Heart left ventricle (tissue), 16 donors: ENCODE measurements at regions not wholly inside any gene's neighbourhood (a gene's known extent, or its start where the extent isn't known, plus 50 kb on each side); places are given as distances from the start of the nearest gene placed in this dataset.

Experiments used
- ATAC-seq, 4 donors: fragments of 200-7000 bp; cut with Tn5 transposase; one replicate each; pipeline ENCODE4 v1.9.1; 2020 to 2022; ENCODE audit warnings: moderate library complexity in 4 of 4, mild to moderate bottlenecking in 3 of 4, moderate number of reproducible peaks in 1 of 4
- DNase-seq, 5 donors: peaks; one replicate each; pipeline ENCODE4 v3.0.0-alpha.2; 2020
- H3K27ac ChIP-seq, 12 donors: fragments of 200-600 bp; sonication (generic) in 4 of 12; one replicate each; pipeline versions ENCODE4 v1.5.0 to v1.8.0; 2016 to 2022; ENCODE audit warnings: mild to moderate bottlenecking in 2 of 12
- H3K27me3 ChIP-seq, 9 donors: fragments of 200-600 bp; sonication (generic) in 2 of 9; one replicate each; pipeline versions ENCODE4 v1.5.1 to v1.8.0; 2016 to 2022; ENCODE audit warnings: mild to moderate bottlenecking in 3 of 9
- H3K36me3 ChIP-seq, 9 donors: fragments of 200-600 bp; sonication (generic) in 2 of 9; one replicate each; pipeline versions ENCODE4 v1.5.0 to v1.8.0; 2018 to 2022; ENCODE audit warnings: mild to moderate bottlenecking in 2 of 9
- H3K4me1 ChIP-seq, 12 donors: fragments of 200-600 bp; sonication (generic) in 4 of 12; one replicate each; pipeline versions ENCODE4 v1.5.0 to v1.8.0; 2016 to 2022; ENCODE audit warnings: mild to moderate bottlenecking in 3 of 12
- H3K4me3 ChIP-seq, 12 donors: fragments of 200-600 bp; sonication (generic) in 4 of 12; one replicate each; pipeline versions ENCODE4 v1.5.0 to v1.8.0; 2017 to 2022; ENCODE audit warnings: mild to moderate bottlenecking in 9 of 12, moderate library complexity in 4 of 12
- H3K9me3 ChIP-seq, 12 donors: fragments of 200-600 bp; sonication (generic) in 4 of 12; one replicate each; pipeline versions ENCODE4 v1.5.0 to v1.8.0; 2016 to 2022; ENCODE audit warnings: mild to moderate bottlenecking in 1 of 12
- POLR2A ChIP-seq, 2 donors: fragments of 450-650 bp; IDR thresholded peaks; one replicate each; pipeline ENCODE4 v1.6.1; 2017; ENCODE audit warnings: antibody characterized with exemption in 2 of 2, mild to moderate bottlenecking in 2 of 2, moderate library complexity in 2 of 2
- WGBS, 4 donors: extraction: QIAGEN DNeasy Blood & Tissue Kit in 2 of 4; methylation state at CpG; one replicate each; pipeline versions ENCODE4 v1.1.5 to v1.1.7; 2013 to 2018; 5-methylcytosine and 5-hydroxymethylcytosine counted together
- intact Hi-C, 10 donors: fragments of 100-400 bp; cut with DNase I; formaldehyde crosslinking; loops; one replicate each; pipeline versions ENCODE4 v1.11.1 to v1.14.2; 2022
- TF ChIP-seq, protein P1 (sequence below), 12 donors: fragments of 200-600 bp; sonication (generic) in 4 of 12; IDR thresholded peaks; one replicate each; pipeline versions ENCODE4 v1.5.0 to v1.8.0; 2018 to 2022; ENCODE audit warnings: antibody characterized with exemption in 12 of 12, mild to moderate bottlenecking in 5 of 12
- donor health status: ischemic (EF 13 %, LVEDD 7.1; RV severe dilation, severe dysfunction).
- donor health status: healthy with polysubstance abuse.
- donor health status: DM: no; HTN: yes; CAD: no.
- donor health status: DM: no; HTN: no; CAD: no.
- donor health status: ischemic (EF 25% LVEDD 6.9; RV normal size, moderate dysfunction).
- donor health status: ischemic (EF 25% LVEDD 5.7; RV mildly dilated, moderate dysfunction).
- donor health status: healthy.
- donor health status: DM: yes; HTN: yes; CAD: no.
- donor health status: ischemic (EF 35%, LVEDD 5.7; RV mildly dilated, moderate dysfunction).
- donor health status: nonischemic (EF 11% LVEDD 7.7; RV severe dilation, severe dysfunction).
- donor health status: DM: yes; HTN: yes; CAD: no.
- donor health status: PGD.
- donor health status: ischemic (EF 29% LVEDD 5.4; RV normal size, mild dysfunction).
- donor health status: nonischemic (EF 23%, LVEDD 6.1; RV moderate dilation, normal function).

DNA sequence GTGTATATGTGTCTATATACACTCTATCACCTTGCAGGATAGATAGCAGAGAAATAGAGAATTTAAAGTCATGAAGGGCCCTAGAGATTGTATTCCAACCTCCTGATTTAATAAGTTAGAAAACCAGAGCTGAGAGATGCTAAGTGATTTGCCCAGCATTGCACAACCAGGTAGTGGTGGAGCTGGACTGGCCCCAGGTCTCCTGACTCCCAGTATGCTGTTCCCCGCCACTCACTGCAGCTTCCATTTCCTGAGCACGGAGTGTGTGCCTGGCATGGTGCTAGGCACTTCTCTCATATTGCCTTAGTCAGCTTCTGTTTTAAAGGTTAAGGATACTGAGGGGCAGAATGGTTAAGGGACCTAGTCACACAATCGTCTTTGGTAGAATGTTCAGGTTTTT is 129.4 kb upstream of the KLHL25 start:
- no peak for DNase-seq
- peaks cover 0 to 10% (median 0%) of the 10 kb centered on the region in 9 donors for H3K27me3 ChIP-seq
- WGBS, 4 donors, result 81 to 87% (median 83%) methylated on average over 3 of the region's 3 CpGs
- no peak overlapping the region for H3K27ac ChIP-seq
- no peaks in the 10 kb centered on the region for H3K4me1 ChIP-seq
- intact Hi-C loops, result no loop called here
- H3K4me3 ChIP-seq, result no peak overlapping the region
- no peaks in the 10 kb centered on the region for H3K9me3 ChIP-seq
- no peak for ATAC-seq
- TF ChIP-seq, protein P1, sequence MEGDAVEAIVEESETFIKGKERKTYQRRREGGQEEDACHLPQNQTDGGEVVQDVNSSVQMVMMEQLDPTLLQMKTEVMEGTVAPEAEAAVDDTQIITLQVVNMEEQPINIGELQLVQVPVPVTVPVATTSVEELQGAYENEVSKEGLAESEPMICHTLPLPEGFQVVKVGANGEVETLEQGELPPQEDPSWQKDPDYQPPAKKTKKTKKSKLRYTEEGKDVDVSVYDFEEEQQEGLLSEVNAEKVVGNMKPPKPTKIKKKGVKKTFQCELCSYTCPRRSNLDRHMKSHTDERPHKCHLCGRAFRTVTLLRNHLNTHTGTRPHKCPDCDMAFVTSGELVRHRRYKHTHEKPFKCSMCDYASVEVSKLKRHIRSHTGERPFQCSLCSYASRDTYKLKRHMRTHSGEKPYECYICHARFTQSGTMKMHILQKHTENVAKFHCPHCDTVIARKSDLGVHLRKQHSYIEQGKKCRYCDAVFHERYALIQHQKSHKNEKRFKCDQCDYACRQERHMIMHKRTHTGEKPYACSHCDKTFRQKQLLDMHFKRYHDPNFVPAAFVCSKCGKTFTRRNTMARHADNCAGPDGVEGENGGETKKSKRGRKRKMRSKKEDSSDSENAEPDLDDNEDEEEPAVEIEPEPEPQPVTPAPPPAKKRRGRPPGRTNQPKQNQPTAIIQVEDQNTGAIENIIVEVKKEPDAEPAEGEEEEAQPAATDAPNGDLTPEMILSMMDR (IDR thresholded peaks at IDR 0.05), result no peak
- TF ChIP-seq POLR2A (IDR thresholded peaks at IDR 0.05), result no peak
- no peaks in the 10 kb centered on the region for H3K36me3 ChIP-seq

DNA sequence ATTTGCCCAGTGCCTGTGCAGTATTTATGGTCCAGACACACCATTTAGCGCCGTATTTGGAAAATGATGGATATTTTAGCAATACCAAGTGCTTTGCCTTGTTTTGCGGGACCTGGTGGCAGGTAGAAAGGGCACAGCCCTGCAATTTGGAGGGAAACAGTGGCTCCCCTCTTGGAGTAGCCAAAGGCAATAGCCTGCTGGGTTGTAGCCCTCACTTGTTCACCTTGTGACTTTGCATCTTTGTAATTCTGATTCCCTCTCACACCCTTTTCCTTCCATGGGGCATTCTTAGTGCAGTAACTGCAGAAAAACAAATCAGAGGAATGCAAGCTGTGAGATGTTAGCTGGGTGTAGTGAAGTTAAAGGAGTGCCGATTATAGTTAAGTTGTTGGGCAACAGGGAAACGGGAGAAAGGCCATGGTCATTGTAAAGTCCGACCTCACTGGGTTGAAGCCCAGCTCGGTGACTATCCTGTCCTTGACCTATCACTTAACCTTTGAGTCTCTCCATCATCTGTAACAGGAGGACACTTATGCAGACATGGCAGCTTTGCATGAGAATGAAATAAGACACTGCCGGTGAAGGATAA is 131.0 kb upstream of the KLHL25 start:
- DNase-seq, result no peak
- H3K4me3 ChIP-seq, result no peak overlapping the region
- no peak for ATAC-seq
- no peak overlapping the region for H3K27ac ChIP-seq
- no peaks in the 10 kb centered on the region for H3K9me3 ChIP-seq
- intact Hi-C loops, result no loop called here
- TF ChIP-seq, protein P1 (IDR thresholded peaks at IDR 0.05), result no peak
- no peaks in the 10 kb centered on the region for H3K4me1 ChIP-seq
- no peaks in the 10 kb centered on the region for H3K36me3 ChIP-seq
- WGBS, 4 donors, result 60 to 67% (median 65%) methylated on average over 8 of the region's 8 CpGs
- H3K27me3 ChIP-seq, result peaks cover 0 to 8% (median 0%) of the 10 kb centered on the region in 9 donors

DNA sequence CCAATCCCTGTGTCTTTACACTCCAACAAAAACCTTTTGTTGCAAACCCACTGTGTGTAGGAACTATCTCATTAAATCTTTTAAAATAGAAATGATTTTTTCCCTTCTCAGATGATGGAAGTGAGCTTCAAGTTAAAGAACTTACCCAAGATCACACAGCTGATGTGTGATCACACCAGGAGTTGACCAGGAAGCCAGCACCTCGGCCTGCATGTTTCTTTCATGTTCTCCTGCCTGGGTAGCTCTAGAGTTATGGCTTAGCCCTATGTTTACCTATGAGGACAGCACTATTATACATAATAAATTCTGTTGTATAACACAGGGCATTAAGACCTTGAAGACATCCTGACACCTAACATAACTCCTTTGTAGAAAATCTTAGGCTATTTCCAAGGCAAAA is 132.1 kb upstream of the KLHL25 start:
- H3K27ac ChIP-seq, result no peak overlapping the region
- ATAC-seq, result no peak
- TF ChIP-seq POLR2A (IDR thresholded peaks at IDR 0.05), result no peak
- TF ChIP-seq, protein P1 (IDR thresholded peaks at IDR 0.05), result no peak
- H3K36me3 ChIP-seq, result no peaks in the 10 kb centered on the region
- no peaks in the 10 kb centered on the region for H3K4me1 ChIP-seq
- H3K27me3 ChIP-seq, result peaks cover 0 to 12% (median 0%) of the 10 kb centered on the region in 9 donors
- DNase-seq, result no peak
- no peaks in the 10 kb centered on the region for H3K9me3 ChIP-seq
- 65 to 79% (median 74%) methylated on average over 1 of the region's 1 CpG for WGBS, 4 donors
- intact Hi-C loops, result no loop called here
- no peak overlapping the region for H3K4me3 ChIP-seq

GRCh38 chr15:85927931-85928537 is 133.3 kb upstream of the KLHL25 start:
- intact Hi-C loops, result no loop called here
- no peak for DNase-seq

More at GRCh38 chr15:85927931-85928537, 133.3 kb upstream of the KLHL25 start:
- Histone ChIP-seq H3K36me3 (no peaks in the 10 kb centered on the region), H3K4me1 (no peaks in the 10 kb centered on the region), H3K27me3 (peaks cover 0 to 12% (median 0%) of the 10 kb centered on the region in 9 donors), H3K4me3 (no peak overlapping the region), H3K9me3 (no peaks in the 10 kb centered on the region), H3K27ac (no peak overlapping the region)
- no peak for ATAC-seq
- TF ChIP-seq POLR2A (IDR thresholded peaks at IDR 0.05), result no peak
- TF ChIP-seq, protein P1 (IDR thresholded peaks at IDR 0.05), result no peak
- 28 to 39% (median 33%) methylated on average over 2 of the region's 2 CpGs for WGBS, 4 donors
